ENCODE measurements at regions not wholly inside any gene's neighbourhood (a gene's known extent, or its start where the extent isn't known, plus 50 kb on each side); places are given as distances from the start of the nearest gene placed in this dataset.
A peak's percentile ranks its signal among the peaks of the same experiment; 100 is the strongest.

DNA sequence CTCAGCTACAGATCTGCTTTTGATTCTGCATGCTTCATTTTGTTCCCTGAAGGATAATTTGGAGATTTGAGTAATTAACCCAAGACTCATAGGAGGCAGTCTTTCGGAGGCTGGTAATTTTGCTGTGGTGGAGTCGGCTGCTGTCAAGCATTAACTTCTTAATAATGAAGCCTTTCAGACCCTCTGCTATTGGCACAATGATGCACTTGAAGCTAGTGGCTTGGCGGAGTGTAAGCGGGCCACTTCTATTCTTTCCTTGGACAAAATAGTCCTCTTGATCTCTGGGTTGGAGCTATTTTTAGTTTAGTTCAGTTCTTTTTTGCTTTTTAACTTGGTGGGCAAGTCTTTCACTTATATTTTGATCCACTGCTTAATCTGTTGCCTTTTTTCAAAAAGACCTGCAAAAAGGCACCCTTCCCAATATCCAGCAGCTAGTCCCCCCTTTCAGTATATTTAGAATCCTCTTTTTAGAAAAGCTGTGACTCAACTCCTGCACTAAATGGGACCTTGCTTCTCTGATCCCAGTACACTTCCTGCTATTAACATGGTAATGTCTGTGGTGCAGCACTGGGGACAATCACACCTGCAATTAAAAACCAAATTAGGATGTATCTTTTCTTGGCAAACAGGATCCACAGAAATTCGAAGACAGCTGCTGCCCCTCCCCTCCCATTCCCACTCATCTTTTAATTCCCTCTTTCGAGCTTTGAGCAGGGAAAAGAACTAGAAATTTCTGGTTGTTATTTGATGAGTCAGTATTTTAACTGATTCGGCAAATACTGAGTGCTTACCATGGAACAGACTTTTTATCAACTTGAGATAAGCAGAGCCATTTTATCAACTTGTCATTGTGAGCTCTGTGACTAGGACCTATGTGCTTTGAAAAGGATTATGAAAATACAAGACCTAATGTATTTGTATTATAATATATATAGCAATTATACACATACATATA is 169.4 kb upstream of the ANKRD55 start (continued):
- TF ChIP-seq, protein P1, sequence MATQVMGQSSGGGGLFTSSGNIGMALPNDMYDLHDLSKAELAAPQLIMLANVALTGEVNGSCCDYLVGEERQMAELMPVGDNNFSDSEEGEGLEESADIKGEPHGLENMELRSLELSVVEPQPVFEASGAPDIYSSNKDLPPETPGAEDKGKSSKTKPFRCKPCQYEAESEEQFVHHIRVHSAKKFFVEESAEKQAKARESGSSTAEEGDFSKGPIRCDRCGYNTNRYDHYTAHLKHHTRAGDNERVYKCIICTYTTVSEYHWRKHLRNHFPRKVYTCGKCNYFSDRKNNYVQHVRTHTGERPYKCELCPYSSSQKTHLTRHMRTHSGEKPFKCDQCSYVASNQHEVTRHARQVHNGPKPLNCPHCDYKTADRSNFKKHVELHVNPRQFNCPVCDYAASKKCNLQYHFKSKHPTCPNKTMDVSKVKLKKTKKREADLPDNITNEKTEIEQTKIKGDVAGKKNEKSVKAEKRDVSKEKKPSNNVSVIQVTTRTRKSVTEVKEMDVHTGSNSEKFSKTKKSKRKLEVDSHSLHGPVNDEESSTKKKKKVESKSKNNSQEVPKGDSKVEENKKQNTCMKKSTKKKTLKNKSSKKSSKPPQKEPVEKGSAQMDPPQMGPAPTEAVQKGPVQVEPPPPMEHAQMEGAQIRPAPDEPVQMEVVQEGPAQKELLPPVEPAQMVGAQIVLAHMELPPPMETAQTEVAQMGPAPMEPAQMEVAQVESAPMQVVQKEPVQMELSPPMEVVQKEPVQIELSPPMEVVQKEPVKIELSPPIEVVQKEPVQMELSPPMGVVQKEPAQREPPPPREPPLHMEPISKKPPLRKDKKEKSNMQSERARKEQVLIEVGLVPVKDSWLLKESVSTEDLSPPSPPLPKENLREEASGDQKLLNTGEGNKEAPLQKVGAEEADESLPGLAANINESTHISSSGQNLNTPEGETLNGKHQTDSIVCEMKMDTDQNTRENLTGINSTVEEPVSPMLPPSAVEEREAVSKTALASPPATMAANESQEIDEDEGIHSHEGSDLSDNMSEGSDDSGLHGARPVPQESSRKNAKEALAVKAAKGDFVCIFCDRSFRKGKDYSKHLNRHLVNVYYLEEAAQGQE (IDR thresholded peaks at IDR 0.05; ENCODE audit: borderline replicate concordance) = peak; percentile 55; the same call in 1 of the 2 replicates
- TF ChIP-seq, protein P1 (CRISPR knock-in tag; IDR thresholded peaks at IDR 0.05; ENCODE audit: low read depth) = no peak
- TF ChIP-seq, protein P2, sequence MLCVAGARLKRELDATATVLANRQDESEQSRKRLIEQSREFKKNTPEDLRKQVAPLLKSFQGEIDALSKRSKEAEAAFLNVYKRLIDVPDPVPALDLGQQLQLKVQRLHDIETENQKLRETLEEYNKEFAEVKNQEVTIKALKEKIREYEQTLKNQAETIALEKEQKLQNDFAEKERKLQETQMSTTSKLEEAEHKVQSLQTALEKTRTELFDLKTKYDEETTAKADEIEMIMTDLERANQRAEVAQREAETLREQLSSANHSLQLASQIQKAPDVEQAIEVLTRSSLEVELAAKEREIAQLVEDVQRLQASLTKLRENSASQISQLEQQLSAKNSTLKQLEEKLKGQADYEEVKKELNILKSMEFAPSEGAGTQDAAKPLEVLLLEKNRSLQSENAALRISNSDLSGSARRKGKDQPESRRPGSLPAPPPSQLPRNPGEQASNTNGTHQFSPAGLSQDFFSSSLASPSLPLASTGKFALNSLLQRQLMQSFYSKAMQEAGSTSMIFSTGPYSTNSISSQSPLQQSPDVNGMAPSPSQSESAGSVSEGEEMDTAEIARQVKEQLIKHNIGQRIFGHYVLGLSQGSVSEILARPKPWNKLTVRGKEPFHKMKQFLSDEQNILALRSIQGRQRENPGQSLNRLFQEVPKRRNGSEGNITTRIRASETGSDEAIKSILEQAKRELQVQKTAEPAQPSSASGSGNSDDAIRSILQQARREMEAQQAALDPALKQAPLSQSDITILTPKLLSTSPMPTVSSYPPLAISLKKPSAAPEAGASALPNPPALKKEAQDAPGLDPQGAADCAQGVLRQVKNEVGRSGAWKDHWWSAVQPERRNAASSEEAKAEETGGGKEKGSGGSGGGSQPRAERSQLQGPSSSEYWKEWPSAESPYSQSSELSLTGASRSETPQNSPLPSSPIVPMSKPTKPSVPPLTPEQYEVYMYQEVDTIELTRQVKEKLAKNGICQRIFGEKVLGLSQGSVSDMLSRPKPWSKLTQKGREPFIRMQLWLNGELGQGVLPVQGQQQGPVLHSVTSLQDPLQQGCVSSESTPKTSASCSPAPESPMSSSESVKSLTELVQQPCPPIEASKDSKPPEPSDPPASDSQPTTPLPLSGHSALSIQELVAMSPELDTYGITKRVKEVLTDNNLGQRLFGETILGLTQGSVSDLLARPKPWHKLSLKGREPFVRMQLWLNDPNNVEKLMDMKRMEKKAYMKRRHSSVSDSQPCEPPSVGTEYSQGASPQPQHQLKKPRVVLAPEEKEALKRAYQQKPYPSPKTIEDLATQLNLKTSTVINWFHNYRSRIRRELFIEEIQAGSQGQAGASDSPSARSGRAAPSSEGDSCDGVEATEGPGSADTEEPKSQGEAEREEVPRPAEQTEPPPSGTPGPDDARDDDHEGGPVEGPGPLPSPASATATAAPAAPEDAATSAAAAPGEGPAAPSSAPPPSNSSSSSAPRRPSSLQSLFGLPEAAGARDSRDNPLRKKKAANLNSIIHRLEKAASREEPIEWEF (CRISPR knock-in tag; IDR thresholded peaks at IDR 0.05) = no peak
- TF ChIP-seq, protein P3, sequence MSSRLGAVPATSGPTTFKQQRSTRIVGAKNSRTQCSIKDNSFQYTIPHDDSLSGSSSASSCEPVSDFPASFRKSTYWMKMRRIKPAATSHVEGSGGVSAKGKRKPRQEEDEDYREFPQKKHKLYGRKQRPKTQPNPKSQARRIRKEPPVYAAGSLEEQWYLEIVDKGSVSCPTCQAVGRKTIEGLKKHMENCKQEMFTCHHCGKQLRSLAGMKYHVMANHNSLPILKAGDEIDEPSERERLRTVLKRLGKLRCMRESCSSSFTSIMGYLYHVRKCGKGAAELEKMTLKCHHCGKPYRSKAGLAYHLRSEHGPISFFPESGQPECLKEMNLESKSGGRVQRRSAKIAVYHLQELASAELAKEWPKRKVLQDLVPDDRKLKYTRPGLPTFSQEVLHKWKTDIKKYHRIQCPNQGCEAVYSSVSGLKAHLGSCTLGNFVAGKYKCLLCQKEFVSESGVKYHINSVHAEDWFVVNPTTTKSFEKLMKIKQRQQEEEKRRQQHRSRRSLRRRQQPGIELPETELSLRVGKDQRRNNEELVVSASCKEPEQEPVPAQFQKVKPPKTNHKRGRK (tag; IDR thresholded peaks at IDR 0.05) = no peak
- TF ChIP-seq BMI1 (IDR thresholded peaks at IDR 0.05; ENCODE audit: low read length) (no peak), RUNX1 (IDR thresholded peaks at IDR 0.05; ENCODE audit: low read depth) (no peak), XRCC3 (IDR thresholded peaks at IDR 0.05) (no peak)

Measured in K562 (cell line).